Thoracic aorta (tissue), 2 donors: ENCODE measurements at regions not wholly inside any gene's neighbourhood (a gene's known extent, or its start where the extent isn't known, plus 50 kb on each side); places are given as distances from the start of the nearest gene placed in this dataset.

ENCODE experiments used
- ATAC-seq: fragments of 150-250 bp; one replicate; pipeline ENCODE4 v1.8.0; 2017; ENCODE audit warnings: low read depth; ENCODE audit not compliant: insufficient number of reproducible peaks, low FRiP score
- DNase-seq: peaks from one replicate; pipeline ENCODE4 v3.0.0-alpha.2; 2020; ENCODE audit warnings: low spot score
- H3K27ac ChIP-seq, 2 donors: fragments of 200-600 bp; sonication (generic); 1 replicate in 1 of 2; 2 replicates in 1 of 2; pipeline ENCODE4 v1.5.1; 2016; ENCODE audit warnings: mild to moderate bottlenecking in 2 of 2, moderate library complexity in 2 of 2
- H3K27me3 ChIP-seq: fragments of 200-600 bp; sonication (generic); replicated peaks from 2 replicates; pipeline ENCODE4 v1.6.0; 2016; ENCODE audit warnings: mild to moderate bottlenecking; ENCODE audit not compliant: insufficient read depth
- H3K36me3 ChIP-seq: fragments of 200-600 bp; sonication (generic); one replicate; pipeline ENCODE4 v1.5.1; 2016
- H3K4me1 ChIP-seq, 2 donors: fragments of 200-600 bp; sonication (generic); 1 replicate in 1 of 2; 2 replicates in 1 of 2; pipeline versions ENCODE4 v1.5.1 to v1.6.0; 2016; ENCODE audit warnings: low read depth in 2 of 2, mild to moderate bottlenecking in 1 of 2; ENCODE audit not compliant: control insufficient read depth in 1 of 2
- H3K4me3 ChIP-seq: fragments of 200-600 bp; sonication (generic); 2 replicates; pipeline ENCODE4 v1.5.1; 2016; ENCODE audit warnings: mild to moderate bottlenecking
- H3K9me3 ChIP-seq: fragments of 200-600 bp; sonication (generic); 2 replicates; pipeline ENCODE4 v1.5.1; 2016
- TF ChIP-seq, protein P1 (sequence below): fragments of 200-600 bp; sonication (generic); IDR thresholded peaks from one replicate; pipeline ENCODE4 v1.5.1; 2019; ENCODE audit warnings: antibody characterized with exemption

DNA sequence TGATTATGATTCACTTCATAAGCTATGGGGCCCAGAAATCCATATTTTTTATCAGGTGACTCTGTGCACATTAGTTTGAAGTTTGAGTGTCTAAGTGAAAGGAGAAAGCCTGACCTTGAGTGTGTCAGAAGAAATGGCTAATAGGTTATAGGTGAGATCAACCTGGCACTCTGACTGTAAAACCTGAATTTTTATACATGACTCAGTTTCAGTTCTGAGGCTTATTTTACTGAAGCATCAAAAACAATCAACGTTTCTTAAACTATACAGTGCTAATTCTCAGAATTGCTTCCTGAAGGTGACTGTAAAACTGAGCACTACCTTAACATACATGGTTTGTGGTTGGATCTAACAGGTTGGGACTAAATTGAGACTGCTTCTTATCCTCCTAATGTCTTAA lies 159.4 kb upstream of the AHR start:
- DNase-seq, result no peak
- TF ChIP-seq, protein P1, sequence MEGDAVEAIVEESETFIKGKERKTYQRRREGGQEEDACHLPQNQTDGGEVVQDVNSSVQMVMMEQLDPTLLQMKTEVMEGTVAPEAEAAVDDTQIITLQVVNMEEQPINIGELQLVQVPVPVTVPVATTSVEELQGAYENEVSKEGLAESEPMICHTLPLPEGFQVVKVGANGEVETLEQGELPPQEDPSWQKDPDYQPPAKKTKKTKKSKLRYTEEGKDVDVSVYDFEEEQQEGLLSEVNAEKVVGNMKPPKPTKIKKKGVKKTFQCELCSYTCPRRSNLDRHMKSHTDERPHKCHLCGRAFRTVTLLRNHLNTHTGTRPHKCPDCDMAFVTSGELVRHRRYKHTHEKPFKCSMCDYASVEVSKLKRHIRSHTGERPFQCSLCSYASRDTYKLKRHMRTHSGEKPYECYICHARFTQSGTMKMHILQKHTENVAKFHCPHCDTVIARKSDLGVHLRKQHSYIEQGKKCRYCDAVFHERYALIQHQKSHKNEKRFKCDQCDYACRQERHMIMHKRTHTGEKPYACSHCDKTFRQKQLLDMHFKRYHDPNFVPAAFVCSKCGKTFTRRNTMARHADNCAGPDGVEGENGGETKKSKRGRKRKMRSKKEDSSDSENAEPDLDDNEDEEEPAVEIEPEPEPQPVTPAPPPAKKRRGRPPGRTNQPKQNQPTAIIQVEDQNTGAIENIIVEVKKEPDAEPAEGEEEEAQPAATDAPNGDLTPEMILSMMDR, result no peak
- Histone ChIP-seq H3K36me3 (no peaks in the 10 kb centered on the region), H3K9me3 (no peaks in the 10 kb centered on the region), H3K27me3 (no peaks in the 10 kb centered on the region), H3K4me1 (peaks cover 8 to 9% of the 10 kb centered on the region in 2 donors), H3K4me3 (no peak overlapping the region), H3K27ac (no peak overlapping the region)
- no peak for ATAC-seq

GRCh38 chr7:17140406-17140805 lies 158.0 kb upstream of the AHR start:
- H3K4me3 ChIP-seq, result no peak overlapping the region
- DNase-seq (no peak), ATAC-seq (no peak)
- no peaks in the 10 kb centered on the region for H3K9me3 ChIP-seq
- no peaks in the 10 kb centered on the region for H3K27me3 ChIP-seq
- TF ChIP-seq, protein P1, result no peak
- H3K4me1 ChIP-seq, result peaks cover 9% of the 10 kb centered on the region in 2 donors
- H3K36me3 ChIP-seq, result no peaks in the 10 kb centered on the region
- H3K27ac ChIP-seq, result no peak overlapping the region

GRCh38 chr7:17142831-17143541 lies 155.5 kb upstream of the AHR start:
- Histone ChIP-seq H3K27ac (no peak overlapping the region), H3K36me3 (no peaks in the 10 kb centered on the region), H3K9me3 (no peaks in the 10 kb centered on the region), H3K4me1 (peaks cover 4 to 9% of the 10 kb centered on the region in 2 donors), H3K27me3 (no peaks in the 10 kb centered on the region), H3K4me3 (peak overlapping the region; percentile 64)
- ATAC-seq (no peak), DNase-seq (no peak)
- TF ChIP-seq, protein P1, result no peak

DNA sequence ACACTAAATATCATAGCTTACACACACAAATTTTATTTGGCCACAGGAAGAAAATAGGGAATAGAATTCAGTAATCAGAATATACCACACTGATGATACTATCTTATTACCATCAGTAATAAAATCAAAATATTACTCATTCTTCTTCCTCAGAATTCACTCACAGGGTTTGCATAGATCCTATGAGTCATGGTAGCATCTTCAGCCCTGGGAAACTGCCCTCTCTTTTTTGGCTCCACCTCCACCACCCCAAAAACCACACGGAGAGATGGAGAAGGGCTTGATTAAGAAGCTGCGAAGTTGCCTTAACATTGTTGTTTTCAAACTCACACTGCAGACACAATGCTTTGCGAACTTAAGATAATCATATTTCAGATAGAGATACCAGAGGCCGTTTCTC lies 154.1 kb upstream of the AHR start:
- ATAC-seq (no peak), DNase-seq (no peak)
- TF ChIP-seq, protein P1, result no peak
- peaks cover 4 to 9% of the 10 kb centered on the region in 2 donors for H3K4me1 ChIP-seq
- H3K36me3 ChIP-seq, result no peaks in the 10 kb centered on the region
- no peak overlapping the region for H3K27ac ChIP-seq
- H3K4me3 ChIP-seq, result no peak overlapping the region
- H3K9me3 ChIP-seq, result no peaks in the 10 kb centered on the region
- no peaks in the 10 kb centered on the region for H3K27me3 ChIP-seq

GRCh38 chr7:17146621-17147020 lies 151.8 kb upstream of the AHR start:
- DNase-seq (no peak), ATAC-seq (no peak)
- H3K27ac ChIP-seq, result no peak overlapping the region
- TF ChIP-seq, protein P1, result no peak
- no peaks in the 10 kb centered on the region for H3K27me3 ChIP-seq
- H3K9me3 ChIP-seq, result no peaks in the 10 kb centered on the region
- H3K4me3 ChIP-seq, result no peak overlapping the region
- H3K36me3 ChIP-seq, result no peaks in the 10 kb centered on the region
- H3K4me1 ChIP-seq, result peaks cover 4 to 9% of the 10 kb centered on the region in 2 donors
